ENCODE measurements at regions not wholly inside any gene's neighbourhood (a gene's known extent, or its start where the extent isn't known, plus 50 kb on each side); places are given as distances from the start of the nearest gene placed in this dataset.

DNA sequence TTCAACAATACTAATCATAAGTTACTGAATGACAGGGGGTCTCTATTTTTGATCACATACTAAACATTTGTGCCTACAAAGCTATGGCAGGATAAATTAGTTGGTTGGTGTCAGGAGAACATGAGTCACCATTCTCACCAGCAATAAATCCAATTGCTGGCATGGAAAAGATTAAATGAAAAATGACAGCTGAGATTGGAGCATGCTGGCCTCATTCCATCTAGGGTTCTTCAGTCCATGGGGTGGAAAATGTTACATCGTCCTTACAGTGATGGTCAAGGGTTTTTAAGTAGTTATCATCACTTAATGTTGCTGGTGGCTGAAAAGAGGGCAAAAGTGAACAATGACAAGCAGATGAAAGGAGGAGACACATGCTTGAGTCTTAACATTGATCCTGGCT, 180.1 kb upstream of the BCL6 start:
- no peak for DNase-seq (ENCODE audit: low read depth)
- TF ChIP-seq, protein P1, sequence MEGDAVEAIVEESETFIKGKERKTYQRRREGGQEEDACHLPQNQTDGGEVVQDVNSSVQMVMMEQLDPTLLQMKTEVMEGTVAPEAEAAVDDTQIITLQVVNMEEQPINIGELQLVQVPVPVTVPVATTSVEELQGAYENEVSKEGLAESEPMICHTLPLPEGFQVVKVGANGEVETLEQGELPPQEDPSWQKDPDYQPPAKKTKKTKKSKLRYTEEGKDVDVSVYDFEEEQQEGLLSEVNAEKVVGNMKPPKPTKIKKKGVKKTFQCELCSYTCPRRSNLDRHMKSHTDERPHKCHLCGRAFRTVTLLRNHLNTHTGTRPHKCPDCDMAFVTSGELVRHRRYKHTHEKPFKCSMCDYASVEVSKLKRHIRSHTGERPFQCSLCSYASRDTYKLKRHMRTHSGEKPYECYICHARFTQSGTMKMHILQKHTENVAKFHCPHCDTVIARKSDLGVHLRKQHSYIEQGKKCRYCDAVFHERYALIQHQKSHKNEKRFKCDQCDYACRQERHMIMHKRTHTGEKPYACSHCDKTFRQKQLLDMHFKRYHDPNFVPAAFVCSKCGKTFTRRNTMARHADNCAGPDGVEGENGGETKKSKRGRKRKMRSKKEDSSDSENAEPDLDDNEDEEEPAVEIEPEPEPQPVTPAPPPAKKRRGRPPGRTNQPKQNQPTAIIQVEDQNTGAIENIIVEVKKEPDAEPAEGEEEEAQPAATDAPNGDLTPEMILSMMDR (IDR thresholded peaks at IDR 0.05; ENCODE audit: insufficient read depth, low read depth, low read length, missing control alignments) = no peak
- no peak overlapping the region for H3K4me3 ChIP-seq (ENCODE audit: low read length)

GRCh38 chr3:187926620-187927019, 181.4 kb upstream of the BCL6 start:
- H3K4me3 ChIP-seq (ENCODE audit: low read length) = no peak overlapping the region
- TF ChIP-seq, protein P1 (IDR thresholded peaks at IDR 0.05; ENCODE audit: insufficient read depth, low read depth, low read length, missing control alignments) = no peak
- DNase-seq (ENCODE audit: low read depth) = no peak

GRCh38 chr3:187927565-187927964, 182.3 kb upstream of the BCL6 start:
- no peak overlapping the region for H3K4me3 ChIP-seq (ENCODE audit: low read length)
- DNase-seq (ENCODE audit: low read depth) = no peak
- TF ChIP-seq, protein P1 (IDR thresholded peaks at IDR 0.05; ENCODE audit: insufficient read depth, low read depth, low read length, missing control alignments) = no peak

- no peak overlapping the region for H3K4me3 ChIP-seq (ENCODE audit: low read length)
- DNase-seq (ENCODE audit: low read depth) = no peak
- TF ChIP-seq, protein P1 (IDR thresholded peaks at IDR 0.05; ENCODE audit: insufficient read depth, low read depth, low read length, missing control alignments) = no peak
These were observed 184.0 kb upstream of the BCL6 start for GRCh38 chr3:187929112-187929816.

DNA sequence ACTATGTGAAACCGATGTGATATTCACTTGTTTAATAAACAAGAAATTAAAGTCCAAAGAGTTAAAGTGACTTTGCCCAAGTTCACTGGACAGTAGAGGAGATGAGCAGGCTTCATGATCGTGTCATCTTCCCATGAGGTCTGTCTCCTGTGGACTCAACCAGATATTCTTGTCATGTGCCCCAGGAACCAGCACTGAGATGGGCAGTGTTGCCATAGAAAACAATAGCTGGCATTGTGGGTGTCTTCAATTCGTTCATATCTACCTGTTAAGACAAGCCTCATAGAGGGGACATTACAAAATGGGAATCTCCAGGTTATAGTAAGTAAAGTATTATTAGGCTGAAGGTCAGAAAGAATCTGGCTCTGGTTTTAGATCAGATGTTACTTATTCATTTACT, 184.8 kb upstream of the BCL6 start:
- no peak for DNase-seq (ENCODE audit: low read depth)
- H3K4me3 ChIP-seq (ENCODE audit: low read length) = no peak overlapping the region
- TF ChIP-seq, protein P1 (IDR thresholded peaks at IDR 0.05; ENCODE audit: insufficient read depth, low read depth, low read length, missing control alignments) = no peak

GRCh38 chr3:187931101-187931500, 185.8 kb upstream of the BCL6 start:
- no peak overlapping the region for H3K4me3 ChIP-seq (ENCODE audit: low read length)
- DNase-seq (ENCODE audit: low read depth) = no peak
- TF ChIP-seq, protein P1 (IDR thresholded peaks at IDR 0.05; ENCODE audit: insufficient read depth, low read depth, low read length, missing control alignments) = no peak

DNA sequence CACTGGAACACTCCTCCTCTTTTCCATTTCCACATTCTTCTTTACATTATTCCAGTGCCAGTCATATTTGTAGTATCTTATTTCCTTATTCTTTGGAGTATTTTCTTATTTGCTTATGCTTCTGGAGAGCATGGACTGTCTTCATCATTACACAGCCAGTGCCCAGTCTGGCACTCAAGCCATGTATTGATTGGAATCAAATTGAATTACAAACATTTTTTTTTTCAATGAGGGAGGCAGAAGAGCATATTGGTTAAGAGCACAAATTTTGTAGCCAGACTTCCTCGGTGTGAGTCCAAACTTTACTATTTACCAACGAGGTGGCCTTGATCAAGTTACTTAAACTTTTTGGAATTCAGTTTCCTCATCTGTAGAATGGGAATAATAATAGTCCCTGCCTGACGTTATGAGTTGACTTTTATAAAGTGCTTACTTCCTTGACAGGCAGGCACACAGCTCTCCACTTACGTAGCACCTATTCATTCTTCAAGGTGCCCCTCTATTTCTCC, 186.6 kb upstream of the BCL6 start:
- no peak overlapping the region for H3K4me3 ChIP-seq (ENCODE audit: low read length)
- DNase-seq (ENCODE audit: low read depth) = no peak
- TF ChIP-seq, protein P1 (IDR thresholded peaks at IDR 0.05; ENCODE audit: insufficient read depth, low read depth, low read length, missing control alignments) = no peak
